ENCODE measurements at regions not wholly inside any gene's neighbourhood (a gene's known extent, or its start where the extent isn't known, plus 50 kb on each side); places are given as distances from the start of the nearest gene placed in this dataset.
"Not testable (repeated sequence)": the region's sequence is repeated elsewhere in the genome, so short reads cannot be mapped to it uniquely, and the experiment has no call there.

- Histone ChIP-seq H4K20me1 (ENCODE audit: insufficient read depth) (no peaks in the 10 kb centered on the region), H3K4me2 (no peak overlapping the region), H3K4me3 (IDR thresholded peaks at IDR 0.05; ENCODE audit: insufficient read depth, low read depth, low read length) (no peak overlapping the region), H3K4me1 (ENCODE audit: low read depth, poor library complexity, severe bottlenecking) (no peaks in the 10 kb centered on the region), H3K9ac (no peak overlapping the region), H3K27ac (no peak overlapping the region), H3K27me3 (ENCODE audit: insufficient read depth, low read depth) (no peaks in the 10 kb centered on the region), H3K36me3 (ENCODE audit: insufficient read depth) (no peaks in the 10 kb centered on the region), H3K79me2 (ENCODE audit: insufficient read depth, low read depth) (no peaks in the 10 kb centered on the region), H2AFZ (ENCODE audit: low read depth) (no peak overlapping the region)
- TF ChIP-seq, protein P1, sequence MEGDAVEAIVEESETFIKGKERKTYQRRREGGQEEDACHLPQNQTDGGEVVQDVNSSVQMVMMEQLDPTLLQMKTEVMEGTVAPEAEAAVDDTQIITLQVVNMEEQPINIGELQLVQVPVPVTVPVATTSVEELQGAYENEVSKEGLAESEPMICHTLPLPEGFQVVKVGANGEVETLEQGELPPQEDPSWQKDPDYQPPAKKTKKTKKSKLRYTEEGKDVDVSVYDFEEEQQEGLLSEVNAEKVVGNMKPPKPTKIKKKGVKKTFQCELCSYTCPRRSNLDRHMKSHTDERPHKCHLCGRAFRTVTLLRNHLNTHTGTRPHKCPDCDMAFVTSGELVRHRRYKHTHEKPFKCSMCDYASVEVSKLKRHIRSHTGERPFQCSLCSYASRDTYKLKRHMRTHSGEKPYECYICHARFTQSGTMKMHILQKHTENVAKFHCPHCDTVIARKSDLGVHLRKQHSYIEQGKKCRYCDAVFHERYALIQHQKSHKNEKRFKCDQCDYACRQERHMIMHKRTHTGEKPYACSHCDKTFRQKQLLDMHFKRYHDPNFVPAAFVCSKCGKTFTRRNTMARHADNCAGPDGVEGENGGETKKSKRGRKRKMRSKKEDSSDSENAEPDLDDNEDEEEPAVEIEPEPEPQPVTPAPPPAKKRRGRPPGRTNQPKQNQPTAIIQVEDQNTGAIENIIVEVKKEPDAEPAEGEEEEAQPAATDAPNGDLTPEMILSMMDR (conservative IDR thresholded peaks at IDR 0.05; ENCODE audit: low read depth, low read length) = no peak
Observed at GRCh38 chr4:179361978-179362486, 1919.8 kb upstream of the AGA start.

DNA sequence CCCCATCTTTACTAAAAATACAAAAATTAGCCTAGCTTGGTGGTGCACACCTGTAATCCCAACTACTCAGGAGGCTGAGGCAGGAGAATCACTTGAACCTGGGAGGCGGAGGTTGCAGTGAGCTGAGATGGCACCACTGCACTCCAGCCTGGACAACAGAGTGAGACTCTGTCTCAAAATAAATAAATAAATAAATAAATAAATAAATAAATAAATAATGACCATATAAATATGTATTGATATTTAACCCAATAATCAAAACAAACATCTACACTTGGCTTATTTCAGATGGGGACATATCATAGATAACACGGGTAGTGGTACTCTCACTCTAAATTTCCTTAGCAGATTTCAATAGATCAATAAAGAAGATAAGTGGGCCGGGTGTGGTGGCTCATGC lies 1923.7 kb upstream of the AGA start:
- H3K4me2 ChIP-seq; H3K79me2 ChIP-seq (ENCODE audit: insufficient read depth, low read depth); H3K27ac ChIP-seq; H3K4me1 ChIP-seq (ENCODE audit: low read depth, poor library complexity, severe bottlenecking); H3K36me3 ChIP-seq (ENCODE audit: insufficient read depth); H3K9ac ChIP-seq; H3K4me3 ChIP-seq (IDR thresholded peaks at IDR 0.05; ENCODE audit: insufficient read depth, low read depth, low read length); H3K27me3 ChIP-seq (ENCODE audit: insufficient read depth, low read depth); H4K20me1 ChIP-seq (ENCODE audit: insufficient read depth); H2AFZ ChIP-seq (ENCODE audit: low read depth): not testable (repeated sequence)

- Histone ChIP-seq H3K4me2 (peak overlapping the region; percentile 21), H2AFZ (ENCODE audit: low read depth) (peak overlapping the region; percentile 51; the same call in 1 of the 2 replicates), H3K36me3 (ENCODE audit: insufficient read depth) (no peaks in the 10 kb centered on the region), H3K4me3 (IDR thresholded peaks at IDR 0.05; ENCODE audit: insufficient read depth, low read depth, low read length) (no peak overlapping the region), H3K27me3 (ENCODE audit: insufficient read depth, low read depth) (no peaks in the 10 kb centered on the region), H3K4me1 (ENCODE audit: low read depth, poor library complexity, severe bottlenecking) (peaks cover 26% of the 10 kb centered on the region), H3K9ac (no peak overlapping the region), H4K20me1 (ENCODE audit: insufficient read depth) (no peaks in the 10 kb centered on the region), H3K79me2 (ENCODE audit: insufficient read depth, low read depth) (no peaks in the 10 kb centered on the region), H3K27ac (peak overlapping the region; percentile 57)
- TF ChIP-seq, protein P1 (conservative IDR thresholded peaks at IDR 0.05; ENCODE audit: low read depth, low read length) = no peak
Observed at GRCh38 chr4:179372242-179372641, 1930.0 kb upstream of the AGA start.

GRCh38 chr4:179372746-179373145 lies 1930.5 kb upstream of the AGA start:
- Histone ChIP-seq H3K9ac (no peak overlapping the region), H3K79me2 (ENCODE audit: insufficient read depth, low read depth) (no peaks in the 10 kb centered on the region), H3K4me2 (peak overlapping the region; percentile 21), H2AFZ (ENCODE audit: low read depth) (peak overlapping the region; percentile 51; the same call in 1 of the 2 replicates), H3K36me3 (ENCODE audit: insufficient read depth) (no peaks in the 10 kb centered on the region), H3K27ac (peak overlapping the region; percentile 57), H4K20me1 (ENCODE audit: insufficient read depth) (no peaks in the 10 kb centered on the region), H3K4me1 (ENCODE audit: low read depth, poor library complexity, severe bottlenecking) (peaks cover 26% of the 10 kb centered on the region), H3K4me3 (IDR thresholded peaks at IDR 0.05; ENCODE audit: insufficient read depth, low read depth, low read length) (no peak overlapping the region), H3K27me3 (ENCODE audit: insufficient read depth, low read depth) (no peaks in the 10 kb centered on the region)
- TF ChIP-seq, protein P1 (conservative IDR thresholded peaks at IDR 0.05; ENCODE audit: low read depth, low read length) = no peak

- H3K27me3 ChIP-seq (ENCODE audit: insufficient read depth, low read depth); H3K9ac ChIP-seq; H2AFZ ChIP-seq (ENCODE audit: low read depth); H4K20me1 ChIP-seq (ENCODE audit: insufficient read depth); H3K4me1 ChIP-seq (ENCODE audit: low read depth, poor library complexity, severe bottlenecking); H3K4me2 ChIP-seq; H3K79me2 ChIP-seq (ENCODE audit: insufficient read depth, low read depth); H3K36me3 ChIP-seq (ENCODE audit: insufficient read depth); H3K27ac ChIP-seq; H3K4me3 ChIP-seq (IDR thresholded peaks at IDR 0.05; ENCODE audit: insufficient read depth, low read depth, low read length): not testable (repeated sequence)
Observed at GRCh38 chr4:179378847-179379246, 1936.6 kb upstream of the AGA start.

All from KMS-11 (cell line).